Heart left ventricle (tissue), 13 donors: ENCODE measurements at regions not wholly inside any gene's neighbourhood (a gene's known extent, or its start where the extent isn't known, plus 50 kb on each side); places are given as distances from the start of the nearest gene placed in this dataset.

Experiments used
- POLR2A ChIP-seq, 2 donors: fragments of 450-650 bp; IDR thresholded peaks; one replicate each; pipeline ENCODE4 v1.6.1; 2017; ENCODE audit warnings: antibody characterized with exemption in 2 of 2, mild to moderate bottlenecking in 2 of 2, moderate library complexity in 2 of 2
- TF ChIP-seq, protein P1 (sequence below), 12 donors: fragments of 200-600 bp; sonication (generic) in 4 of 12; IDR thresholded peaks; one replicate each; pipeline versions ENCODE4 v1.5.0 to v1.8.0; 2018 to 2022; ENCODE audit warnings: antibody characterized with exemption in 12 of 12, mild to moderate bottlenecking in 5 of 12
- donor health status: ischemic (EF 13 %, LVEDD 7.1; RV severe dilation, severe dysfunction).
- donor health status: DM: no; HTN: yes; CAD: no.
- donor health status: DM: no; HTN: no; CAD: no.
- donor health status: ischemic (EF 25% LVEDD 6.9; RV normal size, moderate dysfunction).
- donor health status: ischemic (EF 25% LVEDD 5.7; RV mildly dilated, moderate dysfunction).
- donor health status: ischemic (EF 35%, LVEDD 5.7; RV mildly dilated, moderate dysfunction).
- donor health status: nonischemic (EF 11% LVEDD 7.7; RV severe dilation, severe dysfunction).
- donor health status: DM: yes; HTN: yes; CAD: no.
- donor health status: PGD.
- donor health status: ischemic (EF 29% LVEDD 5.4; RV normal size, mild dysfunction).
- donor health status: nonischemic (EF 23%, LVEDD 6.1; RV moderate dilation, normal function).

DNA sequence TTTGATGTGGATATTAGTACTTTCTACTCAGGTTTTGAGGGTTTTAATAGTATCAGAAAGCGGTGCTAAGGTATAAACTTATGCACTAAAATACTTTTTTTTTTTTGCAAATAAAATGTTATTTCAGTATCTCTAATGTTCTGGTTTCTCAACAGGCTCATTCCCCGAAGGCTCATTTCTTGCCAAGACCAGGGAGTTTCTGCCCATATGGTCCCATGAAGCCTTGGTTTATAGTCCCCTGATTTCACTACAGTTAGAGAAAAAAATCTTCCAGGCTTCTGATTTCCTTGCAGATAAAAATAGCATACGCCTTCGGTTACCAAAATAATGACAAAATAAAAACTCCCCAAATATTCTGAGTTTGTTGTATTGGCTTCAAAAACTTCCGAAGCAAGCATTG is 814.2 kb upstream of the PABPC4L start:
- TF ChIP-seq, protein P1, sequence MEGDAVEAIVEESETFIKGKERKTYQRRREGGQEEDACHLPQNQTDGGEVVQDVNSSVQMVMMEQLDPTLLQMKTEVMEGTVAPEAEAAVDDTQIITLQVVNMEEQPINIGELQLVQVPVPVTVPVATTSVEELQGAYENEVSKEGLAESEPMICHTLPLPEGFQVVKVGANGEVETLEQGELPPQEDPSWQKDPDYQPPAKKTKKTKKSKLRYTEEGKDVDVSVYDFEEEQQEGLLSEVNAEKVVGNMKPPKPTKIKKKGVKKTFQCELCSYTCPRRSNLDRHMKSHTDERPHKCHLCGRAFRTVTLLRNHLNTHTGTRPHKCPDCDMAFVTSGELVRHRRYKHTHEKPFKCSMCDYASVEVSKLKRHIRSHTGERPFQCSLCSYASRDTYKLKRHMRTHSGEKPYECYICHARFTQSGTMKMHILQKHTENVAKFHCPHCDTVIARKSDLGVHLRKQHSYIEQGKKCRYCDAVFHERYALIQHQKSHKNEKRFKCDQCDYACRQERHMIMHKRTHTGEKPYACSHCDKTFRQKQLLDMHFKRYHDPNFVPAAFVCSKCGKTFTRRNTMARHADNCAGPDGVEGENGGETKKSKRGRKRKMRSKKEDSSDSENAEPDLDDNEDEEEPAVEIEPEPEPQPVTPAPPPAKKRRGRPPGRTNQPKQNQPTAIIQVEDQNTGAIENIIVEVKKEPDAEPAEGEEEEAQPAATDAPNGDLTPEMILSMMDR (IDR thresholded peaks at IDR 0.05): no peak
- no peak for TF ChIP-seq POLR2A (IDR thresholded peaks at IDR 0.05)
